ENCODE measurements at regions not wholly inside any gene's neighbourhood (a gene's known extent, or its start where the extent isn't known, plus 50 kb on each side); places are given as distances from the start of the nearest gene placed in this dataset.

DNA sequence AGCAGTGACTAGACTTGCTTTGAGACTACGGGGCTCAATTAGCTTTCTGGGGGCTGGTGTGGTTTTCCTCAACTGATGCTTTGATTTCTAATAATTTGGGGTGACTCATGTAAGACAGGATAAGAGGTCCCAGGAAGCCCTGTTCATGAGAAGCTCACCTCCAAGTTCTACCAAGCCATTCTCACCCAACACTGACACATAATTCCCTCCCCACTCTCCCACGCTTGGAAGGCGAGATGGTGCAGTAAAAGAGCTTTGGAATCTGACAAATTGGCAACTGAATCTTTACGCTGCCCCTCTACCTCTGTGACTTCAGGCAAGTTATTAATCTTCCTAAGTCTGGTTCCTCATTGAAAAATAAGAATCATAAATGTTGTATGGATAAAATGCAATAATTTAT lies 299.1 kb upstream of the DUSP10 start:
- no peak for TF ChIP-seq POLR2A (IDR thresholded peaks at IDR 0.05)
- TF ChIP-seq, protein P1, sequence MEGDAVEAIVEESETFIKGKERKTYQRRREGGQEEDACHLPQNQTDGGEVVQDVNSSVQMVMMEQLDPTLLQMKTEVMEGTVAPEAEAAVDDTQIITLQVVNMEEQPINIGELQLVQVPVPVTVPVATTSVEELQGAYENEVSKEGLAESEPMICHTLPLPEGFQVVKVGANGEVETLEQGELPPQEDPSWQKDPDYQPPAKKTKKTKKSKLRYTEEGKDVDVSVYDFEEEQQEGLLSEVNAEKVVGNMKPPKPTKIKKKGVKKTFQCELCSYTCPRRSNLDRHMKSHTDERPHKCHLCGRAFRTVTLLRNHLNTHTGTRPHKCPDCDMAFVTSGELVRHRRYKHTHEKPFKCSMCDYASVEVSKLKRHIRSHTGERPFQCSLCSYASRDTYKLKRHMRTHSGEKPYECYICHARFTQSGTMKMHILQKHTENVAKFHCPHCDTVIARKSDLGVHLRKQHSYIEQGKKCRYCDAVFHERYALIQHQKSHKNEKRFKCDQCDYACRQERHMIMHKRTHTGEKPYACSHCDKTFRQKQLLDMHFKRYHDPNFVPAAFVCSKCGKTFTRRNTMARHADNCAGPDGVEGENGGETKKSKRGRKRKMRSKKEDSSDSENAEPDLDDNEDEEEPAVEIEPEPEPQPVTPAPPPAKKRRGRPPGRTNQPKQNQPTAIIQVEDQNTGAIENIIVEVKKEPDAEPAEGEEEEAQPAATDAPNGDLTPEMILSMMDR (IDR thresholded peaks at IDR 0.05): no peak
